ENCODE measurements at regions not wholly inside any gene's neighbourhood (a gene's known extent, or its start where the extent isn't known, plus 50 kb on each side); places are given as distances from the start of the nearest gene placed in this dataset.

DNA sequence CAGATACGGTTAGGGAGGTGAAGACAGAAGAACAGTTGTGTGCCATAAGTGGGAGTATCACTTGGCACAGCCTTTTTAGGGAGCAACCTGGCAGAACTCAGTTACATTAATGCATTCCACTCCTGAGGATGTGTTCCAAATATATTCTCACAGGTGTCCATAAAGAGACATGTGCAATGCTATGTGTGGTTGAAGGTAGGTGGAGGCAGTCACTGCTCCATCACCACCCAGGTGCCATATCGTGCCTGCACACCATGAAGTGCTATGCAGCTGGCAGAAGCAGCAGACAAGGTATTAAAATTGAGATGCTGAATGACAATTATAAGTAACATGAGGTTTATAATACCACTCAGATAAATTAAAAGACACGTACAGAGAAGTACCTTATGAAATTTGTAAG lies 248.0 kb upstream of the SFRP2 start:
- Histone ChIP-seq H4K20me1 (replicated peaks; ENCODE audit: insufficient read depth) (no peaks in the 10 kb centered on the region), H3K36me3 (ENCODE audit: insufficient read depth) (no peaks in the 10 kb centered on the region), H2AFZ (no peak overlapping the region), H3K27ac (ENCODE audit: low read depth) (no peak overlapping the region), H3K79me2 (replicated peaks; ENCODE audit: insufficient read depth) (no peaks in the 10 kb centered on the region), H3K4me1 (ENCODE audit: insufficient read depth) (no peaks in the 10 kb centered on the region), H3F3A (replicated peaks; ENCODE audit: low read depth) (no peaks in the 10 kb centered on the region), H3K27me3 (ENCODE audit: insufficient read depth) (no peaks in the 10 kb centered on the region), H3K4me3 (no peak overlapping the region), H3K9me2 (ENCODE audit: insufficient read depth) (peaks cover 3% of the 10 kb centered on the region; the same call in 1 of the 2 replicates), H3K4me2 (no peak overlapping the region)
- ATAC-seq, result no peak
- no peak for DNase-seq (ENCODE audit: low spot score)
- Mint-ChIP-seq H3K36me3 (ENCODE audit: low read depth) (peaks cover 8% of the 10 kb centered on the region; the same call in 2 of the 3 replicates), H3K4me1 (peaks cover 9% of the 10 kb centered on the region; the same call in 2 of the 3 replicates), H3K27ac (no peak overlapping the region), H3K27me3 (ENCODE audit: insufficient read depth, low read depth, poor library complexity) (no peaks in the 10 kb centered on the region), H3K4me3 (no peak overlapping the region), H3K9me3 (peaks cover 8% of the 10 kb centered on the region; the same call in 2 of the 3 replicates)
- no peak for TF ChIP-seq JUNB (IDR thresholded peaks at IDR 0.05; ENCODE audit: unreplicated experiment)
- no peak for TF ChIP-seq ZNF114 (CRISPR knock-in tag; IDR thresholded peaks at IDR 0.05)
- TF ChIP-seq CREB1 (CRISPR knock-in tag; IDR thresholded peaks at IDR 0.05; ENCODE audit: low read depth), result no peak
- TF ChIP-seq, protein P1, sequence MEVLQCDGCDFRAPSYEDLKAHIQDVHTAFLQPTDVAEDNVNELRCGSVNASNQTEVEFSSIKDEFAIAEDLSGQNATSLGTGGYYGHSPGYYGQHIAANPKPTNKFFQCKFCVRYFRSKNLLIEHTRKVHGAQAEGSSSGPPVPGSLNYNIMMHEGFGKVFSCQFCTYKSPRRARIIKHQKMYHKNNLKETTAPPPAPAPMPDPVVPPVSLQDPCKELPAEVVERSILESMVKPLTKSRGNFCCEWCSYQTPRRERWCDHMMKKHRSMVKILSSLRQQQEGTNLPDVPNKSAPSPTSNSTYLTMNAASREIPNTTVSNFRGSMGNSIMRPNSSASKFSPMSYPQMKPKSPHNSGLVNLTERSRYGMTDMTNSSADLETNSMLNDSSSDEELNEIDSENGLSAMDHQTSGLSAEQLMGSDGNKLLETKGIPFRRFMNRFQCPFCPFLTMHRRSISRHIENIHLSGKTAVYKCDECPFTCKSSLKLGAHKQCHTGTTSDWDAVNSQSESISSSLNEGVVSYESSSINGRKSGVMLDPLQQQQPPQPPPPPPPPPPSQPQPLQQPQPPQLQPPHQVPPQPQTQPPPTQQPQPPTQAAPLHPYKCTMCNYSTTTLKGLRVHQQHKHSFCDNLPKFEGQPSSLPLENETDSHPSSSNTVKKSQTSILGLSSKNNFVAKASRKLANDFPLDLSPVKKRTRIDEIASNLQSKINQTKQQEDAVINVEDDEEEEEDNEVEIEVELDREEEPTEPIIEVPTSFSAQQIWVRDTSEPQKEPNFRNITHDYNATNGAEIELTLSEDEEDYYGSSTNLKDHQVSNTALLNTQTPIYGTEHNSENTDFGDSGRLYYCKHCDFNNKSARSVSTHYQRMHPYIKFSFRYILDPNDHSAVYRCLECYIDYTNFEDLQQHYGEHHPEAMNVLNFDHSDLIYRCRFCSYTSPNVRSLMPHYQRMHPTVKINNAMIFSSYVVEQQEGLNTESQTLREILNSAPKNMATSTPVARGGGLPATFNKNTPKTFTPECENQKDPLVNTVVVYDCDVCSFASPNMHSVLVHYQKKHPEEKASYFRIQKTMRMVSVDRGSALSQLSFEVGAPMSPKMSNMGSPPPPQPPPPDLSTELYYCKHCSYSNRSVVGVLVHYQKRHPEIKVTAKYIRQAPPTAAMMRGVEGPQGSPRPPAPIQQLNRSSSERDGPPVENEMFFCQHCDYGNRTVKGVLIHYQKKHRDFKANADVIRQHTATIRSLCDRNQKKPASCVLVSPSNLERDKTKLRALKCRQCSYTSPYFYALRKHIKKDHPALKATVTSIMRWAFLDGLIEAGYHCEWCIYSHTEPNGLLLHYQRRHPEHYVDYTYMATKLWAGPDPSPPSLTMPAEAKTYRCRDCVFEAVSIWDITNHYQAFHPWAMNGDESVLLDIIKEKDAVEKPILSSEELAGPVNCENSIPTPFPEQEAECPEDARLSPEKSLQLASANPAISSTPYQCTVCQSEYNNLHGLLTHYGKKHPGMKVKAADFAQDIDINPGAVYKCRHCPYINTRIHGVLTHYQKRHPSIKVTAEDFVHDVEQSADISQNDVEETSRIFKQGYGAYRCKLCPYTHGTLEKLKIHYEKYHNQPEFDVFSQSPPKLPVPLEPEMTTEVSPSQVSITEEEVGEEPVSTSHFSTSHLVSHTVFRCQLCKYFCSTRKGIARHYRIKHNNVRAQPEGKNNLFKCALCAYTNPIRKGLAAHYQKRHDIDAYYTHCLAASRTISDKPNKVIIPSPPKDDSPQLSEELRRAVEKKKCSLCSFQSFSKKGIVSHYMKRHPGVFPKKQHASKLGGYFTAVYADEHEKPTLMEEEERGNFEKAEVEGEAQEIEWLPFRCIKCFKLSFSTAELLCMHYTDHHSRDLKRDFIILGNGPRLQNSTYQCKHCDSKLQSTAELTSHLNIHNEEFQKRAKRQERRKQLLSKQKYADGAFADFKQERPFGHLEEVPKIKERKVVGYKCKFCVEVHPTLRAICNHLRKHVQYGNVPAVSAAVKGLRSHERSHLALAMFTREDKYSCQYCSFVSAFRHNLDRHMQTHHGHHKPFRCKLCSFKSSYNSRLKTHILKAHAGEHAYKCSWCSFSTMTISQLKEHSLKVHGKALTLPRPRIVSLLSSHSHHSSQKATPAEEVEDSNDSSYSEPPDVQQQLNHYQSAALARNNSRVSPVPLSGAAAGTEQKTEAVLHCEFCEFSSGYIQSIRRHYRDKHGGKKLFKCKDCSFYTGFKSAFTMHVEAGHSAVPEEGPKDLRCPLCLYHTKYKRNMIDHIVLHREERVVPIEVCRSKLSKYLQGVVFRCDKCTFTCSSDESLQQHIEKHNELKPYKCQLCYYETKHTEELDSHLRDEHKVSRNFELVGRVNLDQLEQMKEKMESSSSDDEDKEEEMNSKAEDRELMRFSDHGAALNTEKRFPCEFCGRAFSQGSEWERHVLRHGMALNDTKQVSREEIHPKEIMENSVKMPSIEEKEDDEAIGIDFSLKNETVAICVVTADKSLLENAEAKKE (CRISPR knock-in tag; IDR thresholded peaks at IDR 0.05), result no peak
- TF ChIP-seq, protein P2, sequence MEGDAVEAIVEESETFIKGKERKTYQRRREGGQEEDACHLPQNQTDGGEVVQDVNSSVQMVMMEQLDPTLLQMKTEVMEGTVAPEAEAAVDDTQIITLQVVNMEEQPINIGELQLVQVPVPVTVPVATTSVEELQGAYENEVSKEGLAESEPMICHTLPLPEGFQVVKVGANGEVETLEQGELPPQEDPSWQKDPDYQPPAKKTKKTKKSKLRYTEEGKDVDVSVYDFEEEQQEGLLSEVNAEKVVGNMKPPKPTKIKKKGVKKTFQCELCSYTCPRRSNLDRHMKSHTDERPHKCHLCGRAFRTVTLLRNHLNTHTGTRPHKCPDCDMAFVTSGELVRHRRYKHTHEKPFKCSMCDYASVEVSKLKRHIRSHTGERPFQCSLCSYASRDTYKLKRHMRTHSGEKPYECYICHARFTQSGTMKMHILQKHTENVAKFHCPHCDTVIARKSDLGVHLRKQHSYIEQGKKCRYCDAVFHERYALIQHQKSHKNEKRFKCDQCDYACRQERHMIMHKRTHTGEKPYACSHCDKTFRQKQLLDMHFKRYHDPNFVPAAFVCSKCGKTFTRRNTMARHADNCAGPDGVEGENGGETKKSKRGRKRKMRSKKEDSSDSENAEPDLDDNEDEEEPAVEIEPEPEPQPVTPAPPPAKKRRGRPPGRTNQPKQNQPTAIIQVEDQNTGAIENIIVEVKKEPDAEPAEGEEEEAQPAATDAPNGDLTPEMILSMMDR (conservative IDR thresholded peaks at IDR 0.05; ENCODE audit: low read depth in 2 of 2), result no peak
- TF ChIP-seq, protein P3, sequence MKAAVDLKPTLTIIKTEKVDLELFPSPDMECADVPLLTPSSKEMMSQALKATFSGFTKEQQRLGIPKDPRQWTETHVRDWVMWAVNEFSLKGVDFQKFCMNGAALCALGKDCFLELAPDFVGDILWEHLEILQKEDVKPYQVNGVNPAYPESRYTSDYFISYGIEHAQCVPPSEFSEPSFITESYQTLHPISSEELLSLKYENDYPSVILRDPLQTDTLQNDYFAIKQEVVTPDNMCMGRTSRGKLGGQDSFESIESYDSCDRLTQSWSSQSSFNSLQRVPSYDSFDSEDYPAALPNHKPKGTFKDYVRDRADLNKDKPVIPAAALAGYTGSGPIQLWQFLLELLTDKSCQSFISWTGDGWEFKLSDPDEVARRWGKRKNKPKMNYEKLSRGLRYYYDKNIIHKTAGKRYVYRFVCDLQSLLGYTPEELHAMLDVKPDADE (IDR thresholded peaks at IDR 0.05), result no peak
- no peak for TF ChIP-seq ZNF331 (CRISPR knock-in tag; IDR thresholded peaks at IDR 0.05; ENCODE audit: low read depth)
- TF ChIP-seq NANOG (IDR thresholded peaks at IDR 0.05; ENCODE audit: borderline replicate concordance), result no peak
- no peak for TF ChIP-seq STAT1 (IDR thresholded peaks at IDR 0.05; ENCODE audit: unreplicated experiment)
- TF ChIP-seq EZH2 (IDR thresholded peaks at IDR 0.05; ENCODE audit: low read depth, unreplicated experiment), result no peak
- TF ChIP-seq, protein P4, sequence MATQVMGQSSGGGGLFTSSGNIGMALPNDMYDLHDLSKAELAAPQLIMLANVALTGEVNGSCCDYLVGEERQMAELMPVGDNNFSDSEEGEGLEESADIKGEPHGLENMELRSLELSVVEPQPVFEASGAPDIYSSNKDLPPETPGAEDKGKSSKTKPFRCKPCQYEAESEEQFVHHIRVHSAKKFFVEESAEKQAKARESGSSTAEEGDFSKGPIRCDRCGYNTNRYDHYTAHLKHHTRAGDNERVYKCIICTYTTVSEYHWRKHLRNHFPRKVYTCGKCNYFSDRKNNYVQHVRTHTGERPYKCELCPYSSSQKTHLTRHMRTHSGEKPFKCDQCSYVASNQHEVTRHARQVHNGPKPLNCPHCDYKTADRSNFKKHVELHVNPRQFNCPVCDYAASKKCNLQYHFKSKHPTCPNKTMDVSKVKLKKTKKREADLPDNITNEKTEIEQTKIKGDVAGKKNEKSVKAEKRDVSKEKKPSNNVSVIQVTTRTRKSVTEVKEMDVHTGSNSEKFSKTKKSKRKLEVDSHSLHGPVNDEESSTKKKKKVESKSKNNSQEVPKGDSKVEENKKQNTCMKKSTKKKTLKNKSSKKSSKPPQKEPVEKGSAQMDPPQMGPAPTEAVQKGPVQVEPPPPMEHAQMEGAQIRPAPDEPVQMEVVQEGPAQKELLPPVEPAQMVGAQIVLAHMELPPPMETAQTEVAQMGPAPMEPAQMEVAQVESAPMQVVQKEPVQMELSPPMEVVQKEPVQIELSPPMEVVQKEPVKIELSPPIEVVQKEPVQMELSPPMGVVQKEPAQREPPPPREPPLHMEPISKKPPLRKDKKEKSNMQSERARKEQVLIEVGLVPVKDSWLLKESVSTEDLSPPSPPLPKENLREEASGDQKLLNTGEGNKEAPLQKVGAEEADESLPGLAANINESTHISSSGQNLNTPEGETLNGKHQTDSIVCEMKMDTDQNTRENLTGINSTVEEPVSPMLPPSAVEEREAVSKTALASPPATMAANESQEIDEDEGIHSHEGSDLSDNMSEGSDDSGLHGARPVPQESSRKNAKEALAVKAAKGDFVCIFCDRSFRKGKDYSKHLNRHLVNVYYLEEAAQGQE (IDR thresholded peaks at IDR 0.05; ENCODE audit: unreplicated experiment), result no peak
- no peak for TF ChIP-seq EZH2phosphoT487 (IDR thresholded peaks at IDR 0.05; ENCODE audit: unreplicated experiment)
- TF ChIP-seq POLR2AphosphoS5 (IDR thresholded peaks at IDR 0.05; ENCODE audit: low read depth), result no peak
